NOMO-1 (cell line): ENCODE measurements at regions not wholly inside any gene's neighbourhood (a gene's known extent, or its start where the extent isn't known, plus 50 kb on each side); places are given as distances from the start of the nearest gene placed in this dataset.

Experiments used
- DNase-seq, 2 experiments: peaks; one replicate each; lab custom pipeline; 2025; ENCODE audit not compliant: unreplicated experiment in 2 of 2; lab: John Stamatoyannopoulos, UW

- DNase-seq, result no peak
These were observed 480.7 kb upstream of the GYPC start for GRCh38 chr2:126175222-126175621.

- DNase-seq, result no peak
These were observed 478.5 kb upstream of the GYPC start for GRCh38 chr2:126177479-126177878.

- no peak for DNase-seq
These were observed 468.3 kb upstream of the GYPC start for GRCh38 chr2:126187668-126188067.

GRCh38 chr2:126189527-126189926 lies 466.4 kb upstream of the GYPC start:
- DNase-seq, result no peak

- no peak for DNase-seq
These were observed 455.4 kb upstream of the GYPC start for GRCh38 chr2:126200538-126200937.

- DNase-seq, result no peak
These were observed 447.7 kb upstream of the GYPC start for GRCh38 chr2:126208266-126208665.

GRCh38 chr2:126212735-126213134 lies 443.2 kb upstream of the GYPC start:
- DNase-seq, result no peak

GRCh38 chr2:126219081-126219480 lies 436.9 kb upstream of the GYPC start:
- DNase-seq, result no peak

- DNase-seq, result no peak
These were observed 435.6 kb upstream of the GYPC start for GRCh38 chr2:126220331-126220730.

- no peak for DNase-seq
These were observed 434.5 kb upstream of the GYPC start for GRCh38 chr2:126221506-126221905.

GRCh38 chr2:126222278-126222677 lies 433.7 kb upstream of the GYPC start:
- no peak for DNase-seq

- DNase-seq, result no peak
These were observed 431.2 kb upstream of the GYPC start for GRCh38 chr2:126224776-126225175.

GRCh38 chr2:126227250-126227649 lies 428.7 kb upstream of the GYPC start:
- no peak for DNase-seq

- no peak for DNase-seq
These were observed 427.4 kb upstream of the GYPC start for GRCh38 chr2:126228531-126228930.

GRCh38 chr2:126238251-126238650 lies 417.7 kb upstream of the GYPC start:
- DNase-seq, result no peak

- DNase-seq, result no peak
These were observed 416.5 kb upstream of the GYPC start for GRCh38 chr2:126239320-126239955.

- DNase-seq, result no peak
These were observed 415.0 kb upstream of the GYPC start for GRCh38 chr2:126241001-126241400.

GRCh38 chr2:126241411-126241810 lies 414.5 kb upstream of the GYPC start:
- DNase-seq, result no peak

GRCh38 chr2:126244937-126245336 lies 411.0 kb upstream of the GYPC start:
- peak; percentile 6 to 10 for DNase-seq

GRCh38 chr2:126253669-126254068 lies 402.3 kb upstream of the GYPC start:
- no peak for DNase-seq

- DNase-seq, result no peak
These were observed 391.3 kb upstream of the GYPC start for GRCh38 chr2:126264625-126265024.

GRCh38 chr2:126269911-126270310 lies 386.0 kb upstream of the GYPC start:
- DNase-seq, result no peak

- no peak for DNase-seq
These were observed 385.4 kb upstream of the GYPC start for GRCh38 chr2:126270587-126270986.
